Lung (tissue), 11 donors: ENCODE measurements at regions not wholly inside any gene's neighbourhood (a gene's known extent, or its start where the extent isn't known, plus 50 kb on each side); places are given as distances from the start of the nearest gene placed in this dataset.
A peak's percentile ranks its signal among the peaks of the same experiment; 100 is the strongest.
"Not testable (repeated sequence)": the region's sequence is repeated elsewhere in the genome, so short reads cannot be mapped to it uniquely, and the experiment has no call there.

Experiments
- ATAC-seq: fragments of 200-7000 bp; cut with Tn5 transposase; one replicate; pipeline ENCODE4 v1.9.1; 2020; ENCODE audit warnings: moderate number of reproducible peaks; ENCODE audit not compliant: insufficient read depth, low FRiP score
- DNase-seq, 3 donors: peaks; one replicate each; pipeline ENCODE4 v3.0.0-alpha.2; 2013 to 2017
- H3K27ac ChIP-seq, 2 donors: one replicate each; pipeline ENCODE4 v1.5.1; 2013; ENCODE audit warnings: mild to moderate bottlenecking in 2 of 2, moderate library complexity in 2 of 2, control low read depth in 1 of 2, inconsistent platforms in 1 of 2, low read depth in 1 of 2, low read length in 1 of 2
- H3K27me3 ChIP-seq, 3 donors: one replicate each; pipeline ENCODE4 v1.5.1; 2013; ENCODE audit warnings: low read length in 2 of 3; ENCODE audit not compliant: control insufficient read depth in 3 of 3, insufficient read depth in 3 of 3
- H3K36me3 ChIP-seq, 4 donors: one replicate each; pipeline ENCODE4 v1.5.1; 2013; ENCODE audit warnings: low read length in 4 of 4, mild to moderate bottlenecking in 1 of 4, moderate library complexity in 1 of 4; ENCODE audit not compliant: control insufficient read depth in 4 of 4, insufficient read depth in 4 of 4
- H3K4me1 ChIP-seq, 5 donors: one replicate each; pipeline ENCODE4 v1.5.1; 2013; ENCODE audit warnings: low read length in 5 of 5, mild to moderate bottlenecking in 2 of 5, moderate library complexity in 1 of 5; ENCODE audit not compliant: control insufficient read depth in 5 of 5, insufficient read depth in 5 of 5
- H3K4me3 ChIP-seq: one replicate; pipeline ENCODE4 v1.5.1; 2013; ENCODE audit warnings: mild to moderate bottlenecking, control low read depth, moderate library complexity
- H3K9ac ChIP-seq, 2 donors: one replicate each; pipeline ENCODE4 v1.5.1; 2013; ENCODE audit warnings: low read length in 2 of 2, control low read depth in 1 of 2; ENCODE audit not compliant: insufficient read depth in 1 of 2
- H3K9me3 ChIP-seq, 4 donors: one replicate each; pipeline ENCODE4 v1.5.1; 2013; ENCODE audit warnings: low read length in 3 of 4, mild to moderate bottlenecking in 1 of 4, moderate library complexity in 1 of 4; ENCODE audit not compliant: control insufficient read depth in 4 of 4, insufficient read depth in 3 of 4
- WGBS, 2 donors: extraction: QIAGEN DNeasy Blood & Tissue Kit; methylation state at CpG; one replicate each; pipeline ENCODE4 v1.1.7; 2013; 5-methylcytosine and 5-hydroxymethylcytosine counted together
- TF ChIP-seq, protein P1 (sequence below): IDR thresholded peaks from 2 replicates; pipeline ENCODE4 v1.5.1; 2012; ENCODE audit warnings: mild to moderate bottlenecking; ENCODE audit errors: control extremely low read depth, extremely low read depth
- donor health status: control.
- donor health status: control.
- donor health status: Bipolar disorder and iron deficiency.
- donor health status: healthy.
- donor health status: DM: yes; HTN: yes; CAD: no.

GRCh38 chr6:97508646-97509045 lies 225.6 kb upstream of the MMS22L start:
- Histone ChIP-seq H3K9me3 (no peaks in the 10 kb centered on the region), H3K9ac (no peak overlapping the region), H3K4me1 (peaks cover 0 to 8% (median 0%) of the 10 kb centered on the region in 5 donors), H3K27me3 (no peaks in the 10 kb centered on the region), H3K27ac (no peak overlapping the region), H3K36me3 (no peaks in the 10 kb centered on the region), H3K4me3 (no peak overlapping the region)
- TF ChIP-seq, protein P1, sequence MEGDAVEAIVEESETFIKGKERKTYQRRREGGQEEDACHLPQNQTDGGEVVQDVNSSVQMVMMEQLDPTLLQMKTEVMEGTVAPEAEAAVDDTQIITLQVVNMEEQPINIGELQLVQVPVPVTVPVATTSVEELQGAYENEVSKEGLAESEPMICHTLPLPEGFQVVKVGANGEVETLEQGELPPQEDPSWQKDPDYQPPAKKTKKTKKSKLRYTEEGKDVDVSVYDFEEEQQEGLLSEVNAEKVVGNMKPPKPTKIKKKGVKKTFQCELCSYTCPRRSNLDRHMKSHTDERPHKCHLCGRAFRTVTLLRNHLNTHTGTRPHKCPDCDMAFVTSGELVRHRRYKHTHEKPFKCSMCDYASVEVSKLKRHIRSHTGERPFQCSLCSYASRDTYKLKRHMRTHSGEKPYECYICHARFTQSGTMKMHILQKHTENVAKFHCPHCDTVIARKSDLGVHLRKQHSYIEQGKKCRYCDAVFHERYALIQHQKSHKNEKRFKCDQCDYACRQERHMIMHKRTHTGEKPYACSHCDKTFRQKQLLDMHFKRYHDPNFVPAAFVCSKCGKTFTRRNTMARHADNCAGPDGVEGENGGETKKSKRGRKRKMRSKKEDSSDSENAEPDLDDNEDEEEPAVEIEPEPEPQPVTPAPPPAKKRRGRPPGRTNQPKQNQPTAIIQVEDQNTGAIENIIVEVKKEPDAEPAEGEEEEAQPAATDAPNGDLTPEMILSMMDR = no peak
- DNase-seq = no peak
- no peak for ATAC-seq
- 92 to 94% methylated on average over 1 of the region's 1 CpG for WGBS, 2 donors

DNA sequence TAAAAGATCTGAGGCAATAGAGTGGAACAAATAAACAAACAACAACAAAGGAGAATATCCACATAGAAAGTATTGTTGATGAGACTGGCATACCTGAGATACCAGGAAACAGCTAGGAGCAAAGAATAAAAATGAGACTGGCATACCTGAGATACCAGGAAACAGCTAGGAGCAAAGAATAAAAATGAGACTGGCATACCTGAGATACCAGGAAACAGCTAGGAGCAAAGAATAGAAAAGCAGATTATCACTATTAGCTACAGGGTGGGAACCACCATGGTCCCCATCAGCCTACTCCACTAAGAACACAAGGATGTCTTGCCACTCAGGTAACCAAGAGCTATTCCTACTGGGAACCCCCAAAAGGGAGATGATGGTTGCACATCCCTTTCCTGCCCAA lies 230.2 kb upstream of the MMS22L start:
- not testable (repeated sequence) for ATAC-seq, DNase-seq, H3K9ac ChIP-seq, H3K36me3 ChIP-seq, H3K9me3 ChIP-seq, H3K27me3 ChIP-seq, H3K4me3 ChIP-seq, H3K4me1 ChIP-seq, H3K27ac ChIP-seq

GRCh38 chr6:97524811-97525210 lies 241.8 kb upstream of the MMS22L start:
- 25 to 26% methylated on average over 4 of the region's 4 CpGs for WGBS, 2 donors
- DNase-seq = peak; percentile 6 to 14 (median 7)

GRCh38 chr6:97535800-97536199 lies 252.8 kb upstream of the MMS22L start:
- TF ChIP-seq, protein P1 = no peak

More at GRCh38 chr6:97524811-97525210, 241.8 kb upstream of the MMS22L start:
- Histone ChIP-seq H3K27ac (no peak overlapping the region), H3K36me3 (no peaks in the 10 kb centered on the region), H3K27me3 (no peaks in the 10 kb centered on the region), H3K4me3 (no peak overlapping the region), H3K9me3 (no peaks in the 10 kb centered on the region), H3K4me1 (no peaks in the 10 kb centered on the region), H3K9ac (no peak overlapping the region)
- TF ChIP-seq, protein P1 = no peak
- no peak for ATAC-seq

More at GRCh38 chr6:97535800-97536199, 252.8 kb upstream of the MMS22L start:
- Histone ChIP-seq H3K27ac (no peak overlapping the region), H3K27me3 (no peaks in the 10 kb centered on the region), H3K9me3 (no peaks in the 10 kb centered on the region), H3K4me1 (no peaks in the 10 kb centered on the region), H3K36me3 (no peaks in the 10 kb centered on the region), H3K4me3 (no peak overlapping the region), H3K9ac (no peak overlapping the region)
- WGBS, 2 donors = 91 to 97% methylated on average over 2 of the region's 2 CpGs
- DNase-seq (no peak), ATAC-seq (no peak)
